Uterus (tissue), 3 donors: ENCODE measurements at regions not wholly inside any gene's neighbourhood (a gene's known extent, or its start where the extent isn't known, plus 50 kb on each side); places are given as distances from the start of the nearest gene placed in this dataset.

ENCODE experiments used
- DNase-seq, 2 donors: peaks; one replicate each; pipeline ENCODE4 v3.0.0-alpha.2; 2019 to 2020
- H3K27ac ChIP-seq, 2 donors: fragments of 200-600 bp; sonication (generic); 1 replicate in 1 of 2; 2 replicates in 1 of 2; pipeline ENCODE4 v1.5.1; 2016 to 2018
- H3K27me3 ChIP-seq, 2 donors: fragments of 200-600 bp; sonication (generic); one replicate each; pipeline ENCODE4 v1.5.1; 2018 to 2019; ENCODE audit warnings: control low read depth in 1 of 2
- H3K36me3 ChIP-seq, 2 donors: fragments of 200-600 bp; sonication (generic); one replicate each; pipeline ENCODE4 v1.5.1; 2019; ENCODE audit warnings: control low read depth in 1 of 2
- H3K4me1 ChIP-seq, 2 donors: fragments of 200-600 bp; sonication (generic); one replicate each; pipeline ENCODE4 v1.5.1; 2018 to 2019; ENCODE audit warnings: control low read depth in 1 of 2
- H3K4me3 ChIP-seq, 2 donors: fragments of 200-600 bp; sonication (generic); 1 replicate in 1 of 2; 2 replicates in 1 of 2; pipeline ENCODE4 v1.5.1; 2018 to 2019; ENCODE audit warnings: mild to moderate bottlenecking in 1 of 2
- H3K9me3 ChIP-seq, 2 donors: fragments of 200-600 bp; sonication (generic); one replicate each; pipeline ENCODE4 v1.5.1; 2019; ENCODE audit warnings: control low read depth in 1 of 2
- POLR2A ChIP-seq, 2 donors: fragments of 450-650 bp; IDR thresholded peaks; one replicate each; pipeline ENCODE4 v1.6.1; 2016; ENCODE audit warnings: antibody characterized with exemption in 2 of 2, mild to moderate bottlenecking in 1 of 2, moderate library complexity in 1 of 2
- intact Hi-C: fragments of 100-400 bp; cut with DNase I; formaldehyde crosslinking; loops from one replicate; pipeline ENCODE4 v1.15.1; 2023; ENCODE audit warnings: low total_unique reads
- TF ChIP-seq, protein P1 (sequence below), 4 experiments: fragments of 200-600 bp in 2 of 4; fragments of 450-650 bp in 2 of 4; sonication (generic) in 2 of 4; IDR thresholded peaks; one replicate each; pipeline ENCODE4 v1.5.1; 2016 to 2019; ENCODE audit warnings: antibody characterized with exemption in 4 of 4, mild to moderate bottlenecking in 2 of 4, moderate library complexity in 1 of 4
- donor health status: DM: yes; HTN: yes; CAD: no.

DNA sequence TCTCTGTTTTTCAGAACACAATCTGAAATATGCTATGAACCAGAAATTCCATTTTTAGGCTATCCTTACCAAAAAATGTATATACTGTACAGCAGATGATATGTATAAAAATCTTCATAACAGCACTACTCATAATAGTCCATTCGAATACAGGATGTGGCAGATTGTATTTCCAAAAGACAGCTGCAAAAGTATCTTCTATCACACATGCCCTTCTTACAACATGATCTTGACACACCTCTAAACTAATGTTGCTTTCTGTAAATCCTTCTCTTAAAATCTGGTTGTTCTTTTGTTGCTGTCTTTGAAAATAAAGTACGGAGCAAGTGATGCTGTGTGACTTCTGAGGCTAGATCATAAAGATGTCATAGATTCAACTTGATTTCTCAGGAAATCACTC lies 409.9 kb upstream of the LUZP2 start:
- no peak overlapping the region for H3K4me3 ChIP-seq
- no peaks in the 10 kb centered on the region for H3K4me1 ChIP-seq
- intact Hi-C loops = no loop called here
- no peaks in the 10 kb centered on the region for H3K36me3 ChIP-seq
- DNase-seq = no peak
- TF ChIP-seq, protein P1, sequence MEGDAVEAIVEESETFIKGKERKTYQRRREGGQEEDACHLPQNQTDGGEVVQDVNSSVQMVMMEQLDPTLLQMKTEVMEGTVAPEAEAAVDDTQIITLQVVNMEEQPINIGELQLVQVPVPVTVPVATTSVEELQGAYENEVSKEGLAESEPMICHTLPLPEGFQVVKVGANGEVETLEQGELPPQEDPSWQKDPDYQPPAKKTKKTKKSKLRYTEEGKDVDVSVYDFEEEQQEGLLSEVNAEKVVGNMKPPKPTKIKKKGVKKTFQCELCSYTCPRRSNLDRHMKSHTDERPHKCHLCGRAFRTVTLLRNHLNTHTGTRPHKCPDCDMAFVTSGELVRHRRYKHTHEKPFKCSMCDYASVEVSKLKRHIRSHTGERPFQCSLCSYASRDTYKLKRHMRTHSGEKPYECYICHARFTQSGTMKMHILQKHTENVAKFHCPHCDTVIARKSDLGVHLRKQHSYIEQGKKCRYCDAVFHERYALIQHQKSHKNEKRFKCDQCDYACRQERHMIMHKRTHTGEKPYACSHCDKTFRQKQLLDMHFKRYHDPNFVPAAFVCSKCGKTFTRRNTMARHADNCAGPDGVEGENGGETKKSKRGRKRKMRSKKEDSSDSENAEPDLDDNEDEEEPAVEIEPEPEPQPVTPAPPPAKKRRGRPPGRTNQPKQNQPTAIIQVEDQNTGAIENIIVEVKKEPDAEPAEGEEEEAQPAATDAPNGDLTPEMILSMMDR (IDR thresholded peaks at IDR 0.05) = no peak
- TF ChIP-seq POLR2A (IDR thresholded peaks at IDR 0.05) = no peak
- no peak overlapping the region for H3K27ac ChIP-seq
- no peaks in the 10 kb centered on the region for H3K27me3 ChIP-seq
- H3K9me3 ChIP-seq = no peaks in the 10 kb centered on the region

DNA sequence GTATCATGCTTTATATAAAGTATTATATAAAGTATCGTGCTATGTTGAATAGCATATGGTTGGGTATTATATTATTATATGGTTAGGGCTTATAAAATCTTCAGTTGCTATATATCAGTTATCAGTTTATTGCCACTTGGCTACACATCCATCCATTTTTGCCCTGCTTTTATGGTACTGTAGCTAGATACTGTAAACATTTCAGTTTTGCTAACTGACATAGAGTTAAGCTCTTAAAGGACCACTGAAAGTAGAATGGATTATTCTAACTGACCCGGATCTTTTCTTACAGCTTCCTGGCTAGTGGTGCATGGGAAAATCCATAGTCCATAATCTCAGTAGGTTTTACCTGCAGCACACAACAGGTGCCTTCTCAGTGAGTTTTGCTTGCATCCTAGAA lies 405.3 kb upstream of the LUZP2 start:
- Histone ChIP-seq H3K36me3 (no peaks in the 10 kb centered on the region), H3K27me3 (no peaks in the 10 kb centered on the region), H3K9me3 (no peaks in the 10 kb centered on the region), H3K27ac (no peak overlapping the region), H3K4me1 (no peaks in the 10 kb centered on the region), H3K4me3 (no peak overlapping the region)
- intact Hi-C loops = no loop called here
- TF ChIP-seq, protein P1 (IDR thresholded peaks at IDR 0.05) = no peak
- no peak for TF ChIP-seq POLR2A (IDR thresholded peaks at IDR 0.05)
- DNase-seq = no peak

DNA sequence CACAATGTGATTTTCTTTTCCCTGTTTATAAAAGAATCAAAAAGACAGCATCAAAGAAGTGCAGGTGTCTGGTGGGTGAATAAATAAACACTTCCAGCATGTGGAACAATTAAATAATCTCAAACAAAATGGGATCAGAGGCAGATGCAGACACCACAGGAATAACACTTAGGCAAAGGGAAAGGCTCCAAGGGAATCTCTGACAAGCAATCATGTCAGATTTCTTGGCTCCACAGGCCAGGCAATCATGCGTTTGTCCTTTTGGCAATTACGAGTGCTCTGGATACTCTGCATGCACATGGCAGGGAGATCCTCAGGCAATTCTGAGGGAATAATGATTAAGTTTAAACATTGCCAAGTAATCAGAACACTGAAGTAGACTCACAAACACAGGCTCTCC lies 403.5 kb upstream of the LUZP2 start:
- no peaks in the 10 kb centered on the region for H3K4me1 ChIP-seq
- no peaks in the 10 kb centered on the region for H3K36me3 ChIP-seq
- no peak for DNase-seq
- H3K9me3 ChIP-seq = no peaks in the 10 kb centered on the region
- H3K27ac ChIP-seq = no peak overlapping the region
- intact Hi-C loops = no loop called here
- no peak for TF ChIP-seq POLR2A (IDR thresholded peaks at IDR 0.05)
- TF ChIP-seq, protein P1 (IDR thresholded peaks at IDR 0.05) = no peak
- H3K4me3 ChIP-seq = no peak overlapping the region
- H3K27me3 ChIP-seq = no peaks in the 10 kb centered on the region

DNA sequence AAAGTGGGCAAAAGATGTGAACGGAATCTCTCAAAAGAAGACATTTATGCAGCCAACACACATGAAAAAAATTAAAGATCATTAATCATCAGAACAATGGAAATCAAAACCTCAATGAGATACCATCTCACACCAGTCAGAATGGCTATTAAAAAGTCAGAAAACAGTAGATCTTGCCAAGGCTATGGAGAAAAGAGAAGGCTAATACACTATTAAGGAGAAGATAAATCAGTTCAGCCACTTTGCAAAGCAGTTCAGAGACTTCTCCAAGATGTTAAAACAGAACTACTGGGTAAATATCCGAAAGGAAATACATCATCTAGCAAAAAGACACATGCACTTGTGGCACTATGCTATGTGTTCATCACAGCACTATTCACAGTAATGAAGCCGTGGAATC lies 388.2 kb upstream of the LUZP2 start:
- H3K27ac ChIP-seq = no peak overlapping the region
- H3K9me3 ChIP-seq = no peaks in the 10 kb centered on the region
- no peaks in the 10 kb centered on the region for H3K4me1 ChIP-seq
- no peak overlapping the region for H3K4me3 ChIP-seq
- DNase-seq = no peak
- TF ChIP-seq, protein P1 (IDR thresholded peaks at IDR 0.05) = no peak
- TF ChIP-seq POLR2A (IDR thresholded peaks at IDR 0.05) = no peak
- no peaks in the 10 kb centered on the region for H3K27me3 ChIP-seq
- H3K36me3 ChIP-seq = no peaks in the 10 kb centered on the region
- intact Hi-C loops = no loop called here

DNA sequence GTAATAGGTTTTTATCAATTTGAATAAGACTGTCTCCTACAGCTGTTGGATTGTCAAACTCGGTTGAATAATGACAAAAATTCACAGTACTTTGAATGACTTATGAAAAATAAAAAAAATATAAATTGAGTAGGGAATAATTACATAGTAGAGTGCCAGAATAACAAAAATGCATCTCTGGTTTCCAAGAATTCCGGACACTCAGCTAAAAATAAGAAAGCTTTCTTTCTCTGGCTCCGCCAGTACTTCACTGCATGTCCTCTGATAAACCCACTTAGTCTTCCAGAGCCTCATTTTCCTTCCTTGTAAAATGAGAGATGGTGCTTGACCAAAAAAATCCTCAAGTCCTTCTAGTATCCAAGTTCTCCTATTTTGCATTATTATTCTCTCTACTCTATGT lies 374.6 kb upstream of the LUZP2 start:
- Histone ChIP-seq H3K27me3 (no peaks in the 10 kb centered on the region), H3K4me3 (no peak overlapping the region), H3K27ac (no peak overlapping the region), H3K36me3 (no peaks in the 10 kb centered on the region), H3K9me3 (no peaks in the 10 kb centered on the region), H3K4me1 (no peaks in the 10 kb centered on the region)
- intact Hi-C loops = no loop called here
- TF ChIP-seq POLR2A (IDR thresholded peaks at IDR 0.05) = no peak
- TF ChIP-seq, protein P1 (IDR thresholded peaks at IDR 0.05) = no peak
- DNase-seq = no peak
